ENCODE measurements at regions not wholly inside any gene's neighbourhood (a gene's known extent, or its start where the extent isn't known, plus 50 kb on each side); places are given as distances from the start of the nearest gene placed in this dataset.

DNA sequence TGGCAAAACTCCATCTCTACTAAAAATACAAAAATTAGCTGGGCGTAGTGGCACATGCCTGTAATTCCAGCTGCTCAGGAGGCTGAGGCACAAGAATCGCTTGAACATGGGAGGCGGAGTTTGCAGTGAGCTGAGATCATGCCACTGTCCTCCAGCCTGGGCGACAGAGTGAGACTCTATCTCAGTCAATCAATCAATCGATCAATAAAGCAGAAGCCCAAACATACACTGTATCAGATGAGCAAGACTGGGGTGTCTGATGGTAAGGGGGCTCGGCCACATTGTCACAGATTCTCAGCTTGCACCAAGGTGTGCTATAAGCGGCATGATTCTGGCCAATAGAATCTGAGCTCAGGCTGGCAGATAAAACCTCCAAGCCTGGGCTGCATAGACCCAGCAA is 261.1 kb downstream of the BUD13 start:
- H2AFZ ChIP-seq (ENCODE audit: insufficient read depth, low read depth, low read length, poor library complexity, severe bottlenecking) = no peak overlapping the region
- Mint-ChIP-seq H3K4me3 (no peak overlapping the region), H3K4me1 (no peaks in the 10 kb centered on the region), H3K27ac (no peak overlapping the region), H3K36me3 (no peaks in the 10 kb centered on the region), H3K27me3 (ENCODE audit: low read depth in 3 of 3) (peaks cover 4 to 10% (median 8%) of the 10 kb centered on the region in 3 donors), H3K9me3 (no peaks in the 10 kb centered on the region)
- DNase-seq = no peak
- H3K9me3 ChIP-seq (replicated peaks in 1 of 2; ENCODE audit: control insufficient read depth in 1 of 2, insufficient read depth in 1 of 2, low read length in 2 of 2) = no peaks in the 10 kb centered on the region
- TF ChIP-seq, protein P1, sequence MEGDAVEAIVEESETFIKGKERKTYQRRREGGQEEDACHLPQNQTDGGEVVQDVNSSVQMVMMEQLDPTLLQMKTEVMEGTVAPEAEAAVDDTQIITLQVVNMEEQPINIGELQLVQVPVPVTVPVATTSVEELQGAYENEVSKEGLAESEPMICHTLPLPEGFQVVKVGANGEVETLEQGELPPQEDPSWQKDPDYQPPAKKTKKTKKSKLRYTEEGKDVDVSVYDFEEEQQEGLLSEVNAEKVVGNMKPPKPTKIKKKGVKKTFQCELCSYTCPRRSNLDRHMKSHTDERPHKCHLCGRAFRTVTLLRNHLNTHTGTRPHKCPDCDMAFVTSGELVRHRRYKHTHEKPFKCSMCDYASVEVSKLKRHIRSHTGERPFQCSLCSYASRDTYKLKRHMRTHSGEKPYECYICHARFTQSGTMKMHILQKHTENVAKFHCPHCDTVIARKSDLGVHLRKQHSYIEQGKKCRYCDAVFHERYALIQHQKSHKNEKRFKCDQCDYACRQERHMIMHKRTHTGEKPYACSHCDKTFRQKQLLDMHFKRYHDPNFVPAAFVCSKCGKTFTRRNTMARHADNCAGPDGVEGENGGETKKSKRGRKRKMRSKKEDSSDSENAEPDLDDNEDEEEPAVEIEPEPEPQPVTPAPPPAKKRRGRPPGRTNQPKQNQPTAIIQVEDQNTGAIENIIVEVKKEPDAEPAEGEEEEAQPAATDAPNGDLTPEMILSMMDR (IDR thresholded peaks at IDR 0.05) = no peak
- no peak overlapping the region for H3K4me2 ChIP-seq (replicated peaks; ENCODE audit: extremely low read depth, low read length, poor library complexity, severe bottlenecking)
- H3K36me3 ChIP-seq (replicated peaks in 1 of 2; ENCODE audit: control insufficient read depth in 1 of 2, insufficient read depth in 2 of 2, low read length in 2 of 2) = no peaks in the 10 kb centered on the region
- no peaks in the 10 kb centered on the region for H3K27me3 ChIP-seq (ENCODE audit: control insufficient read depth in 2 of 2, insufficient read depth in 2 of 2, low read length in 2 of 2)
- H3K9ac ChIP-seq (ENCODE audit: insufficient read depth, low read length, poor library complexity, severe bottlenecking) = no peak overlapping the region
- H3K4me1 ChIP-seq (ENCODE audit: control insufficient read depth in 1 of 2, insufficient read depth in 2 of 2, low read length in 2 of 2) = no peaks in the 10 kb centered on the region
- H4K20me1 ChIP-seq (ENCODE audit: insufficient read depth, low read length) = no peaks in the 10 kb centered on the region
- H3K27ac ChIP-seq (ENCODE audit: low read depth in 1 of 2, low read length in 2 of 2) = no peak overlapping the region
- no peak overlapping the region for H3K4me3 ChIP-seq (replicated peaks in 1 of 3; ENCODE audit: low read depth in 2 of 3, low read length in 3 of 3)
- intact Hi-C loops (cut with micrococcal nuclease) = no loop called here
- 90% methylated on average over 6 of the region's 7 CpGs for WGBS (ENCODE audit: insufficient coverage)
- no peaks in the 10 kb centered on the region for H3K79me2 ChIP-seq (ENCODE audit: insufficient read depth, low read length)

DNA sequence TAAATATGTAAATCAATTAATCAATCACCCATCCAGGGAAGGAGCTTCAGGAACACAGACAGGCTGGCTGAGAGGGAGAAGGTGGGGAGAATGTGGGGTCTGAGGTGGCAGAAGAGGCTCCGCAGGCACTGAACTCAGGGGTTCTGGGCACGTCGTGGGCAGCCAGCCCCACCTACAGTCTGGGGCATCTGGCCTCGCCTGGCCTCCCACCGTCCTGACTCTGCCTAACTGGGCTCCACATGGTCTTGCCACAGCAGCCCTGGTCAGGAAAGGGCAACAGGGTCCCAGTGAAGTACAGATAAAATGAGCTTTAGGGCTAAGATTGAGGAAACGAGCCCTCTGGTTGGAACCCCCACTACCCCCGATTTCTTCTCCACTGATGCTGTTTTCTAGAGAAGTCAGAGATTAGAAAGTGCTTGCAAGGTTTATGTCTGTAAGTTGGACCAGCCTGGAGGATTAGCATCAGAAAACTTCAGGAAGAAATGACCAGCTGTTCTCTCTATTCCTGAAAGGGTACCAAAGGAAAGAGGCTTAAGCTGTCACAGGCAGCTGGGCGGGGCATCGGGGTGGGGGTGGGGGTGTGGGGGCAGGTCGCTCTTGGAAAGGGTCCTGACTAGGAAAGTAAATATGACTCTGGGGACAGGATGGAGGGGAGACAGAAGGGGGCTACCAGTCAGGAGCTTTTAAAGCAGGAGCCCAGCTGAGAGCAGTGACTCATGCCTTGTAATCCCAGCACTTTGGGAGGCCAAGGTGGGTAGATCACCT is 261.7 kb downstream of the BUD13 start:
- no peaks in the 10 kb centered on the region for H3K4me1 ChIP-seq (ENCODE audit: control insufficient read depth in 1 of 2, insufficient read depth in 2 of 2, low read length in 2 of 2)
- H2AFZ ChIP-seq (ENCODE audit: insufficient read depth, low read depth, low read length, poor library complexity, severe bottlenecking) = no peak overlapping the region
- H3K4me3 ChIP-seq (replicated peaks in 1 of 3; ENCODE audit: low read depth in 2 of 3, low read length in 3 of 3) = no peak overlapping the region
- H3K36me3 ChIP-seq (replicated peaks in 1 of 2; ENCODE audit: control insufficient read depth in 1 of 2, insufficient read depth in 2 of 2, low read length in 2 of 2) = no peaks in the 10 kb centered on the region
- intact Hi-C loops (cut with micrococcal nuclease) = no loop called here
- Mint-ChIP-seq H3K4me3 (no peak overlapping the region), H3K9me3 (no peaks in the 10 kb centered on the region), H3K36me3 (no peaks in the 10 kb centered on the region), H3K4me1 (no peaks in the 10 kb centered on the region), H3K27me3 (ENCODE audit: low read depth in 3 of 3) (peaks cover 5 to 12% (median 10%) of the 10 kb centered on the region in 3 donors), H3K27ac (no peak overlapping the region)
- 76% methylated on average over 5 of the region's 10 CpGs for WGBS (ENCODE audit: insufficient coverage)
- H4K20me1 ChIP-seq (ENCODE audit: insufficient read depth, low read length) = no peaks in the 10 kb centered on the region
- H3K9ac ChIP-seq (ENCODE audit: insufficient read depth, low read length, poor library complexity, severe bottlenecking) = no peak overlapping the region
- no peak for DNase-seq
- H3K9me3 ChIP-seq (replicated peaks in 1 of 2; ENCODE audit: control insufficient read depth in 1 of 2, insufficient read depth in 1 of 2, low read length in 2 of 2) = no peaks in the 10 kb centered on the region
- H3K4me2 ChIP-seq (replicated peaks; ENCODE audit: extremely low read depth, low read length, poor library complexity, severe bottlenecking) = no peak overlapping the region
- TF ChIP-seq, protein P1 (IDR thresholded peaks at IDR 0.05) = no peak
- H3K27ac ChIP-seq (ENCODE audit: low read depth in 1 of 2, low read length in 2 of 2) = no peak overlapping the region
- H3K27me3 ChIP-seq (ENCODE audit: control insufficient read depth in 2 of 2, insufficient read depth in 2 of 2, low read length in 2 of 2) = peaks cover 0 to 3% of the 10 kb centered on the region in 2 donors
- H3K79me2 ChIP-seq (ENCODE audit: insufficient read depth, low read length) = no peaks in the 10 kb centered on the region

Measured in CD14-positive monocyte (primary cell).